Hepatocyte (in vitro differentiated cells): ENCODE measurements at regions not wholly inside any gene's neighbourhood (a gene's known extent, or its start where the extent isn't known, plus 50 kb on each side); places are given as distances from the start of the nearest gene placed in this dataset.

Source experiments
- EZH2phosphoT487 ChIP-seq: fragments of 200-600 bp; sonication (generic); IDR thresholded peaks from one replicate; pipeline ENCODE4 v1.6.1; 2018; ENCODE audit warnings: antibody characterized with exemption, mild to moderate bottlenecking, low read depth, moderate library complexity; ENCODE audit not compliant: unreplicated experiment, severe bottlenecking
- TF ChIP-seq, protein P1 (sequence below): fragments of 200-600 bp; sonication (generic); IDR thresholded peaks from 2 replicates; pipeline ENCODE4 v1.5.1; 2016; ENCODE audit warnings: antibody characterized with exemption, mild to moderate bottlenecking; ENCODE audit not compliant: poor library complexity

DNA sequence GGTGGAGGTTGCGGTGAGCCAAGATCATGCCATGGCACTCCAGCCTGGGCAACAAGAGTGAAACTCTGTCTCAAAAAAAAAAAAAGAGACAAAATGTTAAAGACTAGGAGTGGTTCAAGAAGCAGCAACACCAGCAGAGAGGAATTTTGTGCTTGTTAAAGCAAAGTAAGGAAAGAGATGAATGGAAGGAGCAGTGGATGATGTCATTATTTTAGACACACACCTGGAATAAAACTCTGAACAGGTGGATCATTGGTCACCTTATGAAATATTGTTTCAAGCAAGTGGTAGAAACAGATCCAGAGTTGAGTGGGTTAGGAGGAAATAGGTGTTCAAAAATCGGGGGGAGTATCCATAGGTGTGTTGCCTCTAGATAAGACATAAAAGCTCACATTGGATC, 129.7 kb upstream of the FRMD4A start:
- TF ChIP-seq, protein P1, sequence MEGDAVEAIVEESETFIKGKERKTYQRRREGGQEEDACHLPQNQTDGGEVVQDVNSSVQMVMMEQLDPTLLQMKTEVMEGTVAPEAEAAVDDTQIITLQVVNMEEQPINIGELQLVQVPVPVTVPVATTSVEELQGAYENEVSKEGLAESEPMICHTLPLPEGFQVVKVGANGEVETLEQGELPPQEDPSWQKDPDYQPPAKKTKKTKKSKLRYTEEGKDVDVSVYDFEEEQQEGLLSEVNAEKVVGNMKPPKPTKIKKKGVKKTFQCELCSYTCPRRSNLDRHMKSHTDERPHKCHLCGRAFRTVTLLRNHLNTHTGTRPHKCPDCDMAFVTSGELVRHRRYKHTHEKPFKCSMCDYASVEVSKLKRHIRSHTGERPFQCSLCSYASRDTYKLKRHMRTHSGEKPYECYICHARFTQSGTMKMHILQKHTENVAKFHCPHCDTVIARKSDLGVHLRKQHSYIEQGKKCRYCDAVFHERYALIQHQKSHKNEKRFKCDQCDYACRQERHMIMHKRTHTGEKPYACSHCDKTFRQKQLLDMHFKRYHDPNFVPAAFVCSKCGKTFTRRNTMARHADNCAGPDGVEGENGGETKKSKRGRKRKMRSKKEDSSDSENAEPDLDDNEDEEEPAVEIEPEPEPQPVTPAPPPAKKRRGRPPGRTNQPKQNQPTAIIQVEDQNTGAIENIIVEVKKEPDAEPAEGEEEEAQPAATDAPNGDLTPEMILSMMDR = no peak
- TF ChIP-seq EZH2phosphoT487 = no peak
